Smooth muscle cell (in vitro differentiated cells): ENCODE measurements at regions not wholly inside any gene's neighbourhood (a gene's known extent, or its start where the extent isn't known, plus 50 kb on each side); places are given as distances from the start of the nearest gene placed in this dataset.

ENCODE experiments used
- DNase-seq: peaks from one replicate; lab custom pipeline; 2025; ENCODE audit not compliant: unreplicated experiment; lab: John Stamatoyannopoulos, UW
- H2AFZ ChIP-seq: fragments of 200-600 bp; sonication (generic); 2 replicates; pipeline ENCODE4 v1.6.0; 2016; ENCODE audit warnings: antibody characterized with exemption, low read depth, mild to moderate bottlenecking
- H3F3A ChIP-seq: fragments of 200-600 bp; sonication (generic); 2 replicates; pipeline ENCODE4 v1.6.0; 2017; ENCODE audit warnings: antibody characterized with exemption, low read depth
- H3K27ac ChIP-seq: fragments of 200-600 bp; sonication (generic); 2 replicates; pipeline ENCODE4 v1.5.1; 2016; ENCODE audit warnings: low read depth, mild to moderate bottlenecking
- H3K27me3 ChIP-seq: fragments of 200-600 bp; sonication (generic); 2 replicates; pipeline ENCODE4 v1.6.1; 2016; ENCODE audit warnings: low read depth, mild to moderate bottlenecking
- H3K36me3 ChIP-seq: fragments of 200-600 bp; sonication (generic); 2 replicates; pipeline ENCODE4 v1.5.1; 2016; ENCODE audit warnings: low read depth
- H3K4me1 ChIP-seq: fragments of 200-600 bp; sonication (generic); 2 replicates; pipeline ENCODE4 v1.5.1; 2016; ENCODE audit warnings: low read depth
- H3K4me2 ChIP-seq: fragments of 200-600 bp; sonication (generic); 2 replicates; pipeline ENCODE4 v1.6.0; 2016; ENCODE audit warnings: mild to moderate bottlenecking
- H3K4me3 ChIP-seq: fragments of 200-600 bp; sonication (generic); 2 replicates; pipeline ENCODE4 v1.5.1; 2016; ENCODE audit warnings: mild to moderate bottlenecking
- H3K79me2 ChIP-seq: fragments of 200-600 bp; sonication (generic); 2 replicates; pipeline ENCODE4 v1.6.0; 2016; ENCODE audit warnings: low read depth, mild to moderate bottlenecking
- H3K9ac ChIP-seq: fragments of 200-600 bp; sonication (generic); 2 replicates; pipeline ENCODE4 v1.6.0; 2016; ENCODE audit warnings: low read depth
- H3K9me3 ChIP-seq: fragments of 200-600 bp; sonication (generic); replicated peaks from 2 replicates; pipeline ENCODE4 v1.5.1; 2016; ENCODE audit warnings: low read depth
- H4K20me1 ChIP-seq: fragments of 200-600 bp; sonication (generic); 2 replicates; pipeline ENCODE4 v1.6.0; 2016; ENCODE audit warnings: low read depth
- WGBS: methylation state at CpG from one replicate; pipeline ENCODE4 v1.1.7; 2016; ENCODE audit warnings: low lambda C conversion rate; 5-methylcytosine and 5-hydroxymethylcytosine counted together
- TF ChIP-seq, protein P1 (sequence below): fragments of 200-600 bp; sonication (generic); IDR thresholded peaks from 2 replicates; pipeline ENCODE4 v1.5.1; 2017; ENCODE audit warnings: borderline replicate concordance, mild to moderate bottlenecking, antibody characterized with exemption; ENCODE audit not compliant: insufficient read depth, poor library complexity, severe bottlenecking

DNA sequence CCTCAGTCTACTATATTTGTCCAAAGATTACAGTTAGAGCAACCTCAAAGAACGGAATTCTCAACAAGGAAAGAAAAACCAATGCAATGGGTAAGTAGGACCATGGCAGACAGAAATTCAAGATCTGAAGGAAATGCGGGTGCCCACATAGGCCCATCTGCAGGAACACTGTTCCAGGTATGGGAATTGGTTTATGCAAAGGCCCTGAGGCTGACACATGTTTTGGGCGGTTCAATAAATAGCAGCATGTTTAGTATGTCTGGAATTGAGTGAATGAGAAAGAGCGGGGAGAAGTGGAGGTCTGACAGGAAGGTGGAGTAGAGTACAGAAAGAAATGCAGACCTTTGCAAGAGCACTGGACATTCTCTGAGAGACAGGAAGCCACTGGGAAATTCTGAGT lies 164.7 kb upstream of the KLF12 start:
- H3K4me1 ChIP-seq = no peaks in the 10 kb centered on the region
- H3K9ac ChIP-seq = no peak overlapping the region
- no peaks in the 10 kb centered on the region for H3K79me2 ChIP-seq
- TF ChIP-seq, protein P1, sequence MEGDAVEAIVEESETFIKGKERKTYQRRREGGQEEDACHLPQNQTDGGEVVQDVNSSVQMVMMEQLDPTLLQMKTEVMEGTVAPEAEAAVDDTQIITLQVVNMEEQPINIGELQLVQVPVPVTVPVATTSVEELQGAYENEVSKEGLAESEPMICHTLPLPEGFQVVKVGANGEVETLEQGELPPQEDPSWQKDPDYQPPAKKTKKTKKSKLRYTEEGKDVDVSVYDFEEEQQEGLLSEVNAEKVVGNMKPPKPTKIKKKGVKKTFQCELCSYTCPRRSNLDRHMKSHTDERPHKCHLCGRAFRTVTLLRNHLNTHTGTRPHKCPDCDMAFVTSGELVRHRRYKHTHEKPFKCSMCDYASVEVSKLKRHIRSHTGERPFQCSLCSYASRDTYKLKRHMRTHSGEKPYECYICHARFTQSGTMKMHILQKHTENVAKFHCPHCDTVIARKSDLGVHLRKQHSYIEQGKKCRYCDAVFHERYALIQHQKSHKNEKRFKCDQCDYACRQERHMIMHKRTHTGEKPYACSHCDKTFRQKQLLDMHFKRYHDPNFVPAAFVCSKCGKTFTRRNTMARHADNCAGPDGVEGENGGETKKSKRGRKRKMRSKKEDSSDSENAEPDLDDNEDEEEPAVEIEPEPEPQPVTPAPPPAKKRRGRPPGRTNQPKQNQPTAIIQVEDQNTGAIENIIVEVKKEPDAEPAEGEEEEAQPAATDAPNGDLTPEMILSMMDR = no peak
- no peaks in the 10 kb centered on the region for H3K9me3 ChIP-seq
- no peaks in the 10 kb centered on the region for H4K20me1 ChIP-seq
- no peaks in the 10 kb centered on the region for H3K36me3 ChIP-seq
- no peak overlapping the region for H3K27ac ChIP-seq
- no peak for DNase-seq
- H3K4me2 ChIP-seq = no peak overlapping the region
- no peak overlapping the region for H2AFZ ChIP-seq
- no peaks in the 10 kb centered on the region for H3F3A ChIP-seq
- no peaks in the 10 kb centered on the region for H3K27me3 ChIP-seq
- 94% methylated on average over 4 of the region's 4 CpGs for WGBS
- no peak overlapping the region for H3K4me3 ChIP-seq

DNA sequence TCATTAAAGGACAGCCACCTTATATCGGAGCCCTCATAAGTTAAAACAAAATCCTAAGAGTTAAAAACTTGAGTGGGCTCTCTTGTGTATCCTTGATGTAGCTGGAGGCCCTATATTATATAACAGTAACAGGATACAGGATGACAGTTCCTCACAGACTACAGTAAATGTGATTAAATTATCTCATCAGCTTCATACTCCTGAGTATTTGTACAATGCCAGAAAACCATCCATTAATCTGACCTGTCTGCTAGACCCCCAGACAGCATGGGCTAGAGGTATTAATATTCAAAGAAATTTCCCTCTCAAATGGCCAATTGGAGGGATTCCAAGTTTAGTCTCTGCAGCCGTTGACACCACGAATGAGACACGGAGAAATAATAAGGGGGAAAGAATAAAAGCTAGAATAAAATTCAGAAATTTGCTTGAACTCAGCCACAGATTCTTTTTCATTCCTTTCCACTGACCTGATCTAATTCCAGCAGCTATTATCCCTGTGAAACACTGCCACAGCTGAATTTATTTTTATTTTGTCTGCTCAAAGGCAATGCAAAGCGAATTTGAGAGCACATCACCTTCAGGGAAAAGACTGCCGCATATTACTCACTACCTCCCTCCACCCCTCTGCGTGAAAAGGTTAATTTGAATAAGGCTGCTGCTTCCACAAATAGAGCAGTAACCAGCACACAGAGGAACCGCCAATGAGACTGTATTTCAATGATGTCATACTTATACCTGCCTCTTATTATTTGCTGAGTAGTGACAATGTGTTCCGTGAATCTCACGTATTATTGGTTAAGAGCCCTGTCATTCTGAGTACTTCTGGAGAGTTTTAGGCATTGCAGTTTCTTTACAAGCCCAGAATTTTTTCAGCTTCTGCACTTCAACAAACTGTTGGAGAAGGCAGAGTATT lies 155.9 kb upstream of the KLF12 start:
- Histone ChIP-seq H3F3A (no peaks in the 10 kb centered on the region), H3K9ac (no peak overlapping the region), H3K9me3 (no peaks in the 10 kb centered on the region), H3K36me3 (no peaks in the 10 kb centered on the region), H3K4me1 (peaks cover 15% of the 10 kb centered on the region), H3K27ac (no peak overlapping the region), H3K4me3 (no peak overlapping the region), H3K79me2 (no peaks in the 10 kb centered on the region), H2AFZ (no peak overlapping the region), H3K27me3 (no peaks in the 10 kb centered on the region), H3K4me2 (peak overlapping the region; percentile 14), H4K20me1 (no peaks in the 10 kb centered on the region)
- 51% methylated on average over 10 of the region's 10 CpGs for WGBS
- TF ChIP-seq, protein P1 = no peak
- no peak for DNase-seq

DNA sequence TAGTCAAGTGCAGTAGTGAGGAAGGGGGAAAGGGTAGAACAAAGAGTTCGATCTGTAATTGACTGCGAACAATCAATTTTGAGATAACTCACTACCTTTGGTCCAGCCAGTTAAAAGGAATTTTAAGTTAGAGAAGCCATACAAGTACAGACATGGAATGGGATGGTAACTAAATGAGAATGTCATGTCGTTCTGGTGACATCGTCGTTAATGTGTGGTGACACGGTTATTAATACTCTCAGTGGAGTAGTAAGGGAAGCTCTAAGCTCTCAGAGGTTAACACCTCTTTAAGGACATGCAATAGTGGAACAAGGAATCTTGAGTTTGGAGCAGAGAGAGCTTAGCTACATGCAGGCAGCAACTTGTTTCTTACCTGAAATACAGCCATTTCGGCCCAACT lies 154.9 kb upstream of the KLF12 start:
- Histone ChIP-seq H3K9me3 (no peaks in the 10 kb centered on the region), H3K4me3 (no peak overlapping the region), H2AFZ (no peak overlapping the region), H3K79me2 (no peaks in the 10 kb centered on the region), H3F3A (no peaks in the 10 kb centered on the region), H3K4me2 (no peak overlapping the region), H3K9ac (no peak overlapping the region), H3K27me3 (no peaks in the 10 kb centered on the region), H3K36me3 (no peaks in the 10 kb centered on the region), H3K27ac (no peak overlapping the region), H4K20me1 (no peaks in the 10 kb centered on the region), H3K4me1 (peaks cover 15% of the 10 kb centered on the region)
- WGBS = 88% methylated on average over 7 of the region's 7 CpGs
- no peak for DNase-seq
- TF ChIP-seq, protein P1 = no peak
